Right hindlimb (tissue), 1 donor: ENCODE measurements at regions not wholly inside any gene's neighbourhood (a gene's known extent, or its start where the extent isn't known, plus 50 kb on each side); places are given as distances from the start of the nearest gene placed in this dataset.

ENCODE experiments used
- DNase-seq: peaks from one replicate; pipeline ENCODE4 v3.0.0-alpha.2; 2018

- no peak for DNase-seq
Measured at GRCh38 chr2:41924709-41925408, 123.0 kb upstream of the PKDCC start.

GRCh38 chr2:41925712-41926111 lies 122.1 kb upstream of the PKDCC start:
- no peak for DNase-seq

GRCh38 chr2:41926614-41927580 lies 120.9 kb upstream of the PKDCC start:
- DNase-seq = no peak

GRCh38 chr2:41927581-41928264 lies 120.1 kb upstream of the PKDCC start:
- DNase-seq = no peak

GRCh38 chr2:41928526-41928925 lies 119.3 kb upstream of the PKDCC start:
- no peak for DNase-seq

- DNase-seq = no peak
Measured at GRCh38 chr2:41930807-41931566, 116.8 kb upstream of the PKDCC start.

GRCh38 chr2:41932241-41933045 lies 115.4 kb upstream of the PKDCC start:
- DNase-seq = peak; percentile 95

- DNase-seq = no peak
Measured at GRCh38 chr2:41933046-41933420, 114.8 kb upstream of the PKDCC start.

GRCh38 chr2:41933585-41934320 lies 114.1 kb upstream of the PKDCC start:
- DNase-seq = peak; percentile 49

- DNase-seq = peak; percentile 67
Measured at GRCh38 chr2:41934329-41934958, 113.4 kb upstream of the PKDCC start.

GRCh38 chr2:41935002-41935401 lies 112.8 kb upstream of the PKDCC start:
- no peak for DNase-seq

- no peak for DNase-seq
Measured at GRCh38 chr2:41935825-41936224, 112.0 kb upstream of the PKDCC start.

GRCh38 chr2:41936771-41937463 lies 110.9 kb upstream of the PKDCC start:
- DNase-seq = no peak

GRCh38 chr2:41937464-41937906 lies 110.3 kb upstream of the PKDCC start:
- no peak for DNase-seq

GRCh38 chr2:41937921-41938708 lies 109.7 kb upstream of the PKDCC start:
- no peak for DNase-seq

GRCh38 chr2:41940060-41940744 lies 107.6 kb upstream of the PKDCC start:
- DNase-seq = peak; percentile 73

GRCh38 chr2:41940745-41941063 lies 107.1 kb upstream of the PKDCC start:
- DNase-seq = peak; percentile 81

GRCh38 chr2:41941831-41942230 lies 106.0 kb upstream of the PKDCC start:
- no peak for DNase-seq

- DNase-seq = no peak
Measured at GRCh38 chr2:41942278-41942677, 105.5 kb upstream of the PKDCC start.
